NCI-H446 (cell line): ENCODE measurements at regions not wholly inside any gene's neighbourhood (a gene's known extent, or its start where the extent isn't known, plus 50 kb on each side); places are given as distances from the start of the nearest gene placed in this dataset.

Source experiments
- DNase-seq, 2 experiments: peaks; one replicate each; lab custom pipeline; 2025; lab: John Stamatoyannopoulos, UW

DNA sequence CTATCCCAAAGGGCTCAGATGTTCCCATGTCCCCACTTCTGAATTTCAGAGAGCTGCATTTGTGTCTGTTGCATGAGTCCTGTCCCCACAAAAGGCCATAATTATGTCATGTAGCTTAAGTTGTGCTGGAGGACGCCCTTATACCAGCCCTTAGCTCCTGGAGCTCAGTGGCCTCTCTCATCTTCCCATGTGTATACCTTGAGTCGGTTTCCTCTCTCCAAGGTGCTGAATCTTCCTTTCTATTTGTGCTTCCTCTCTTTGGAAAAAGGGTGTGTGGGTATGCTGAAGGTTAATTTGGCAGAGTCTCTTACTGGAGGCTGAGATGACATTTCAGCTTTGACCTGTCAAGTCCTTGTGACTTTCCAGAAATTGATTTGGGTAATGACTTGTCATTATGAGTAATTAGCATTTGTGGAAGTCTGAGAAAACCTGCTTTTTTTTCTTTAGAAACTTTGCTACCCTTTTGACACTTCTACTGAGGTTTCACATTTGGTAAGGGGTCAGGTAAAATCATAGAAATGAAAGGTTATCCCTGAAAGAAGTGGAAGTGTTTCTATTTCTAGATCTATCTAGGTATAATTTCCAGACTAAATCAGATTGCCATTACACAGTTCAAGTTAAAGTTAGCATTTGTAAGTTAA is 185.4 kb downstream of the ABCC12 start:
- no peak for DNase-seq

DNA sequence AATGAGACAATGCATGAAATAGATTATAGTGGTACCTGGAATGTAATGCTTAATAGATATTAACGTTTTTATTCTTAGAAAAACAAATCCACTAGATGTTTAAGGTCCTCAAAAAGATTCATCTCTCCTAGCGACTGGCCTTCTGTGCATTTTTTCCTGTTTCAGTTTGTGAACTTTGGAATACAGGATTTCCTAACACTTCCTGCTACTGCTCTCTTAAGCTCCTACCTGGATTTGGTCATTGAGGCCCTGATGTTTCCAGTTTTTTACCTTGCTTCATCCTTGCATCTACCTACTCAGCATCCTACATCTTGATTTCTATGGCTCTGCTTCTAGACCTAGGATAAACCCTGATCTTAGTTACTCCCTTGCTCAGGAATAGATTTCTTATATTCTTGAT is 188.4 kb downstream of the ABCC12 start:
- DNase-seq = no peak

DNA sequence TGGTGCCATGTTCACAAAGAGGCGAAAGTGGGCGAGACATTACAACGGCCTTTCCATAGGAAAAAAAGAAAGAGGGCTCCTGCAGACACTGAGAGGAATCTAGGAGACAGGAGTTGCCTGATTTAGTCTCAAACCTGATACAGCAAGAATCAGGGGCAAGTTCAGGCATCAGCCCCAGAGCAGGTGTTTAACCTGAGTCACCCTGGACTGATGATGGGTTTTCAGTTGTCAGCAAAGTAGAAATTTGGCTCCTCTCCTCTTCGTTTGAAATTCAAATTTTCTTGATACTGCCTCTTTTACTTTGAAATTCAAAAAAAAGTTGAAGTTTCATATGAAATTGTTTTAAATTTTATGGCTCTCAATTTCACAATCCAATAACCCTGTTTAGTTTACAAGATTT is 189.5 kb downstream of the ABCC12 start:
- no peak for DNase-seq

DNA sequence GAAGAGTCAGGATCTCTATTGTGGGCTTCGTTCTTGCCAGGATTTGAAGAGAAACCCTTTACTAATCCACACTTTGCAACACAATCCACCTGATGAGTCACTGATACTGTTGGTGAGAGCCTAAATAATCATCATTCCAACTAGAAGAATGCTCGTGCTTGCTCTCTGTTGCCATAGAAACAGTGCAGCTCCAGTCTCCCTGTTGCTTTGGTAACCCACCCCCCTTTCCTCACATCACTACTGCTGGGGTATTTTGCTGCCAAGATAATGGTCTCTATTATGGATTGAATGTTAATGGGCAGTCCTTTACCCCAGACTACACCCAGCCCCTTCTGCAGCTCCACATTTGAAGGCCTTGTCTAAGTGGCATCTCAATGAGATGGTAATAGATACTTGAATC is 190.4 kb downstream of the ABCC12 start:
- DNase-seq = no peak

DNA sequence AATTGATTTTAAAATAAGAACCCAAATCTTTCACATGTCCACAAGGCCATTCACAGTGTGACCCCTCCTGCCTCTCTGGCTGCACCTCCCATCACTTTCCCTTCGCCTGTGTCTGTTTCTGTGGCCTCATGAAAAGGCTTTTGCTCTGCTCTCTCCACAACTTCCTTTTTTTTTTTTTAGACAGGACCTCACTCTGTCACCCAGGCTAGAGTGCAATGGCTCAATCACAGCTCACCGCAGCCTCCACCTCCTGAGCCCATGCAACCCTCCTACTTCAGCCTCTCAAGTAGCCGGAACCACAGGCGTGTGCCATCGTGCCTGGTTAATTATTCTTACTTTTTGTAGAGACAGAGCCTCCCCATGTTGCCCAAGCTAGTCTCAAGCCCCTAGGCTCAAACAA is 197.1 kb downstream of the ABCC12 start:
- DNase-seq = no peak

DNA sequence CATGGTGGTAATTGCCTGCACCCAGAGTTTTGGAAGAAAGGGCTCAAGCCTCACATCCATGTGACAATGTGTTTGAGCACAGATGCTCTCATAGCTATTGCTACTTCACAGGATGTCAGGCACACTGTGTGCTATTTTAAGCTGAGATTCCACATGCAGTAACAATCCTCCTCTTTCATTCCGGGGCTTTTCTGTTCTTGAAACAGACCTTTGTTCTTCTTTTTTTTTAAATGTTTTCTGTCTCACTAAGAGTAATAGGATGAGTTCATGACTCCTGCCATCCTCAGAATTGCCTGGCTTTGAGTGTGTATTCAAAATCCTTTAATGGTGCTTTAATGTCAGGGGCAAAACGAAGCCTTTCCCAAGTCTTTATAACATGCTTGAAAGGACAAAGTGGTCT is 198.9 kb downstream of the ABCC12 start:
- no peak for DNase-seq

DNA sequence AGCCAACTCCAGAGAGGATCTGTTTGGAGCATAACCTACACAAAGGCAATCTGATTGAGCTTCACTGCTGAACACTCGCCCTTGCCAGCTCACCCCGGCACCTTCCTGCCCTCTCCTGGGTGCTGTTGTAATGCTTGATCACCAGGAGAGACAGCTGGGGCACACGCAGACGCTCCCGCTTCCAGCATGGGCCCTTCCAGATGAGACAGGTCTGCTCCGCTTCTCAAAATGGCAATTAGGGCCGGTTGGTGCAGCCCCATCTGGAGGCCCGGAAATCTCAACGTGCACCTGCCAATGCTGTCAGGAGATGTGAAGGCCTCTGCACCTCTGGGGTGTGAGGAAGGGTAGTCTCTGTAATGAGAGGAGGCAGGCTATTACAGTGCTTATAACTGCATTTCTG is 206.1 kb downstream of the ABCC12 start:
- no peak for DNase-seq

DNA sequence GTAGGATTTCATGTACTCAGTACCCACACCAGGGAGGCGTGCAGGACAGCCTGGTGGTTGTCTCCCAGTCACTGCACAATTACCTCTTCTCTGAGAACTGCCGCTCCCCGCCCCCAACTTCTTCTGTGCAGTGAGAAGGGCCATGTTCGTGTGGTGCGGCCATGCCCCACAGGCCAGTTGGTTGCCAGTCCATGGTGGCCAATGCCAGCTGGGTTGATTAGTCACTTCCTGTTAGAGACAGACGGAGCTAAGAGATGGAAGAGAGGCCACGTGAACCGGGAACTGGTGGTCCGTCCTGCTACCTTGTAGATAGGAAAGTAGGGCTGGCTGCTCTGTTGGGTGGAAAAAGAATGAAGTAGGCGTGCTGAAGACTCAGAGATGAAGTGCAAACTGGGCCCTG is 206.5 kb downstream of the ABCC12 start:
- no peak for DNase-seq

DNA sequence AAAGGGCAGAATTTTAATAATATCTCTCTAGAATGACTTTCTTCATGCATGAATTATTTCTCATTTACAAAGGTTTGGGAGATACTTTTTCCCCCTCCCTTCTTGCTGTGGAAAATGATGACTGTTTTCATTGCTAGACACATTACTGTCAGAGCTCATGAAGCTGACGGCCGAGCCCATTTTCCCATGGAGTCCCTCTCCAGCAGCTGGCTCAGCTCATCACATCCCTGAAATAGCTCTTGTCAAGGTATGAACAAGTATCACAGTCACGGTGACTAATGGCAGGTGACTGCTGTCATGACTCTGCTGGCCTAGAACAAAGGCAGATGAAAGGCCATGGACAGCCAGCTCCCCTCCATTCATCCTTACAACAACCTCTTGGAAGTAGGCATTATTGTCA is 208.1 kb downstream of the ABCC12 start:
- DNase-seq = no peak

DNA sequence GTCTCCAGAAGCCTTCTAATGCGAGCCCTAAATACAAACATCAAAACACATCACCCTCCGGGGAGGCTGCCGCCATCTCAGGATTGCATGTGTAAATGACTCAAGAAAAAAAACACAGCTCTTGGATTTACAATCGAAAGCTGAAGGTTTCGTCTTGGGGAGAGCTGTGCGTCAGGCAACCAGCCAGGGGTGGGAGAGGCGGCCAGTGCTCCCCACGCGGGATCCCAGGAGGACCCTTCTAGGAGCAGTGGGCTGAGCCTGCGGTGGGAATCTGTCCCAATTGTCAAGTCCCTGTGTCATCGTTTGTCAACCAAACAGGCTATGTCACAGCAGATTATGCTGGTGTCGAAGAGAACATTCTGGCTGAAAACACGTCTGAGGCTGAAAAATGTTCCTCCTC is 209.7 kb downstream of the ABCC12 start:
- no peak for DNase-seq

DNA sequence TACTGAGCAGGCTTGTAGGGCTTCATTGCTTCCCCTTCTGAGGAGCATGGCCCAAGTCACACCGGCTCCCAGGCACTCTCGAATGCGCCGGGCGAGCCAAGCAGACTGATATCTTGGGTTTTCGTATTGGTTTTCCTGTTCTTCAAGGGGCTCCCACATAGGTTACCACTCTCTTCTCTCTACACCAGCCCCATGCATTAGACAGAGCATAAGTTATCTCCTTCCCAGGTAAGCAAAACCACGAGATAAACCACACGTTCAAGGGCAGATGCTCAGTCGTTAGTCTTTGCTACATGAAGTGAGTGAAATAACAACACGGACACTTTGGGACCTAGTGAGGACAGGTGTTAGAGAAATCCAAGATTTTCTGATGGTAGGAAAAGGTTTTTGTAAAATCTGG is 211.2 kb downstream of the ABCC12 start:
- DNase-seq = no peak

DNA sequence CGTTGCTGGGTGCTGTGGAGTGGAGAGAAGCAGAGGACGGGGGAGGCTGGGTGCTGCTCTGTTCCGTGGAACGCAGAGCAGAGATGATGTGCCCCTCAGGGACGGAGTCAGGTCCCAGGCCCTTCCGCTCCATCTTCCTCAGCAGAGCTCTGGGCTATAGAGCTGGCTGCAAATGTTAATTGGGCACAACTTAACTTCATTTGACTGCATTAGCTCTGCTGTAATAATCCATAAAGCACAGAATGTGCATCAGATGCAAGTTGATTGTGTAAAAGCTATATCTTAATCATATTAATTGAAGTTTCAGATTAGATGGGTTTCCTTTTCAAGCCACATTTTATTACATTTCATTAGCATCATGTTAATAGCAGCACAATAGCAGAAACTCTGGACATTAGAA is 212.6 kb downstream of the ABCC12 start:
- DNase-seq = no peak

DNA sequence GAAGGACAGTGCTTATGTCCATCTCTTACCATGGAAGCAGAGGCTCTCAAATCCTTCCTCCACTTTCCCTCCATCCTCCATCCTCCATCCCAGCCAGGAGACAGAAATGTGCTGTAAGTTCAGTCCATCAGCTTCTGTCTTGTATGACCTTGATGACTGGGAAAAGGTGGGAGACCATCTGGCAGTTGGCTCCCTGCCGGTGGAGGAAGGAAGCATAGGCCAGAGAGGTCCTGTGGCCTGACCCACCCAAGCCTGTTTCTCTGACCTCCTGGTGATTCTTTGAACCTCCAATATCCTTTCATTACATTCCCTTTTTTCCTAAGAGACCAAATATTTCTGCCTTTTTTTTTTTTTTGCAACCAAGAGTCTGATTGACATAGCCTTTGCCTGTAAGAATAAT is 215.3 kb downstream of the ABCC12 start:
- DNase-seq = no peak

DNA sequence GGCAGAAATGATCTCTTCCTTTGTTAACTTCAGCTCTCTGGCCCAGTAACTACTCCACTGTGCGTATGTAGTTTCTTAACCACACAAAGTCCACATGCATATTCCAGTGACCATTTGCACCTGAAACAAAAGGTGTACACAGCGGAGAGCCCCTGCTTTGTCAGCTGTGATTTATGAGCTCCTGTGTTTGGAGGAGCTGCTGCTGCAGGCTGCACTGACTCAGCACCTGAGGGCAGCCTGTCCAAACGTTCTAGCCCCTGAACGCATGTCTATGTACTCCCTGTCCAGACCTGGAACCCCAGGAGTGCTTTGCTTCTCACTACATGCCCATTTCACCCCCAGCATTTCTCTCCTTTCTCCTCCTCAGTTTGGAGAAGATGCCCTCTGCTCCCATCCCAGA is 216.1 kb downstream of the ABCC12 start:
- no peak for DNase-seq

DNA sequence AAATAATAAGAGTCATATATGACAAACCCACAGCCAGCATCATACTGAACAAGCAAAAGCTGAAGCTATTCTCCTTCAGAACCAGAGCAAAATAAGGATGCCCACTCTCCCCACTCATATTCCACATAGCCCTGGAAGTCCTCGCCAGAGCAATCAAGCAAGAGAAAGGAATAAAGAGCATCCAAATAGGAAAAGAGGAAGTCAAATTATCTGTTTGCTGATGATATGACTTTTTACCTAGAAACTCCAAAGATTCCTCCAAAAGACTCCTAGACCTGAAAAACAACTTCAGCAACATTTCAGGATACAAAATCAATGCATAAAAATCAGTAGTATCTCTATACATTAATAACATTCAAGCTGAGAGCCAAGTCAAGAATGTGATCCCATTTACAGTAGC is 217.5 kb downstream of the ABCC12 start:
- no peak for DNase-seq

DNA sequence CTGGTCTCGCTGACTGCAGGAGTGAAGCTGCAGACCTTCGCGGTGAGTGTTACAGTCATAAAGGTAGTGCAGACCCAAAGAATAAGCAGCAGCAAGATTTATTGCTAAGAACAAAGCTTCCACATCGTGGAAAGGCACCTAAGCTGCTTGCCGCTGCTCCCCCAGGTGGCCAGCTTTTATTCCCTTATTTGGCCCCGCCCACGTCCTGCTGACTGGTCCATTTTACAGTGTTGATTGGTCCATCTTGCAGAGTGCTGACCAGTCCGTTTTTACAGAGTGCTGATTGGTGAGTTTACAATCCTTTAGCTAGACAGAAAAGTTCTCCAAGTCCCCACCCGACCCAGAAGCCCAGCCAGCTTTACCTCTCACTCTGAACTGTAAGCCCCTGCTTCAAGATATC is 227.8 kb downstream of the ABCC12 start:
- no peak for DNase-seq

DNA sequence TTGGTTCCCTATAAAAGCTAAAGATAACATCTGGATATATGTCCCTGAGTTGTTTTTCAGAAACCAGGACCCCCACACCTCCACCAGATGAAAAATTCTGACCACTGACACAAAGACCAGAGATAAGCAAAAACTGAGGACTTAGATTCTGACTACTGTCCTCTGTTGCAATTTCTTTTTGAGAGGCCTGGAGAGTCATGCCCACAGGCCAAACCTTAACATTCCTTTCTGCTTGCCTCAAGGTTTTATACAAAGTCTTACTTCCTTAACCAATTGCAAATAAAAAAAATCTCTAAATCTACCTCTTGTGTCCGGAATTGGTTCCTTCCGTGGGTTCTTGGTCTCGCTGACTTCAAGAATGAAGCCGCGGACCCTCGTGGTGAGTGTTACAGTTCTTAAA is 228.5 kb downstream of the ABCC12 start:
- DNase-seq = no peak

DNA sequence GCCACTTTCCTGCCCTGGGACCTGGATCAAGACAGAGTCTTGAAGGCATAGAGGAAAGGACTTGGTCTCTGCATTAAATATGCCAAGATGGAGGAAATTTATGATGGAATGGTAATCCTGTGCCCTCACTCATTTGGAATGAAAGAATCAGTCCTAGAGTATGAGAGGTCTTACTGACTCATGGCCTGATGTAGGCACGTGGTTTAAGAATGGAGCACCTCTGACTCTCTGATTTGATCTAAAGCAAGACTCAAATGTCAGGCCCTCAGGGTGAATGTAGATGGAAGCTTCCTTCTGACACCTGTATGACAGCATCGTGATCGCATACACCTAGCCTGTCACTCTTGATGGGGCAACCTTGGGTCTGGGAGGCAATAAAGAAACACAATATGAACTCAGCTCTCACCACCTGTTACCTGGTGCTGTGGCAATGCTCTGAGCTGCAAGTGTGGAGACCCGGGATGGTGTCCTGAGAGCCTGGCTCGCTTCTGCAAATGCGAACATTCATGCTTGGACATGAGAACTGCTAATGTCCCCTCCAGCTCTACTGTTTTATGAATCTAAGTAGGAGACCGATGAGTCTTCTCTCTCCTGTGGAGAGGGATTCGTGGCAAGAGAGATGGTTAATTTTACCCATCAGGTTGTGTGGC is 229.9 kb downstream of the ABCC12 start:
- DNase-seq = no peak

DNA sequence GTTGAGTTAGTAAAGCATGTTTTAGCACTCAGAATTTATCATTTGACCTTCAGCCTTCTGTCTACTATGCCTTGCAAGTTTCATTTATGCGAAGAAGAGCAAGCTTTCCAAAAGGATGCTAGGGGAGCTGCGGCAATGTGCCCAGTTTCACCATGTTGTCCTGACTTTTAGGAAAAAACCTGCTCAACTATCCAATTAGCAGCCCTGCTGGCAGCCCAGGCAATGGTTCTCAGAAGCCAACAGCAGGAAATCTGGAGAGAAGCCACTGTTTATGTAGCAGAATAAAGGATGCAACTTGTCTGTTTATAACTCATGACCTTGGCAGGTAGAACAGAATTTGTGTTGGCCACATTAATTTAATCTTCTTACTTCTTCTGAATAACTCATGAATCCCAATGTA is 230.8 kb downstream of the ABCC12 start:
- DNase-seq = peak; percentile 61 to 77

DNA sequence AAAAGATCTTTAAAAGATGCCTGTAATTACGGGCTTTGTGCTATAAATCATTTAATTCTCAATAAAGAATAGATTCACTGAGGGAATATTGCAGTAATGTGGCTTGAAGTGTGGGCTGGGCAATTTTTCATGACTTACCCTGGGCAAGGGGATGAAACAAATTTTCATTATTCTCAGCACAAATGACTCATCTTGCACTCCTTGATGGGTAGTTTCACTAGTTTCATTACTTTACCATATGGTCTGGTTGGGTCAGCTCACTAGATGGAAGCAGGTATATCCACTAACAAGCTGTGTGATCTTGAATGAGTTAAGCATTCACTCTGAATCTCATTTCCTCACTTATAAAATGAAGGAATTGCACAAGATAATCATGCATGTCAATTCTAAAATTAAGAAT is 234.3 kb downstream of the ABCC12 start:
- no peak for DNase-seq

DNA sequence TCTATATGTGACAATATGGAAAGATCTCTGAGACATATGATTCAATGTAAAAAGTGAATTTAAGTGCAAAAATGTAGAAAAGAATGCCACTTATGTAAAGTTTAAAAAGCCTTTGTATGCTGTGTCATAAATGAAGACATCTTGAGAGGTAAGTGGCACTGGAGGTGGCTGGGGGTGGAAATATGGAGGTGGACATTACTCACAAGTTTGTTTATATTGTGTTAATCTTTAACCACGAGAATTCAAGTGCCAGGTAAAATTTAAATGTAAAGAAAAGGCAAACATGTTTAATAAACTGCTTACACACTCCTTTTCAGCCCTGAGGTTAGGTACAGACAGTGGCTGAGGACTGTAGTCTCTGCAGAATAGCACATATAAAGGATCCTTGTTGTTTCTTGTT is 235.1 kb downstream of the ABCC12 start:
- no peak for DNase-seq

DNA sequence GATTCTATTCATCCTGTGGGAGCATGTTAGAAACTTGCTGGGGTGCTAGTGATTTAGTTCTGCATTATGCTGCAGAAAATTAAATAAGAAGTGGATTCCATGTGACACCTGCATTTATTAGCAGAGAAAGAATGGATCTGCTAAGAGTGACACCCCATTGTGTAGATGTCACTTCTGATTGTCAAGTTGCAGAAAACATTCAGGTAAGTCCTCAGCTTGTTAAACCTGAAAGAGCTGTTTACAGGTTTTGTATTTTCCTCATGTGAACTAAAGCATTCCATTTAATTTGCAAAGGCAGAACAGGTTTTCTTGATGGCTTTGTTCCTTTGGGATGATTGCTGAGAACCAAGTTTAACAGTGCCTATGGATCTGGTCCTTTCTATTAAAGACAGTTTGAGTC is 238.7 kb downstream of the ABCC12 start:
- no peak for DNase-seq

DNA sequence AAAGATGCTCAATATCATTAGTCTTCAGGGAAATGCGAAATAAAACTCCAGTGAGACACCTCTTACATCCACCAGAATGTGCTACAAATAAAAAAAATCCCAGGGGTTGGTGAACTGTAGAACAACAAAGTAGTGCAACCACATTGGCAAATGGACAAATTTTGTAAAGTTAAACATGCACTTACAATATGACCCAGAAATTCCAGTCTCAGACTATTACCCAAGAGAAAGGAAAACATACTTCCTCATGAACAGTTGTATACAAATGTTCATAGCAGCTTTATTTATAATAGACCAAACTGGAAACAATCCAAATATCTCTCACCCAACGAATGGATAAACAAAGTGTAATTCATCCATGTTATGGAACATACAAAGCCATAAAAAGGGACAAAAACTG is 239.5 kb downstream of the ABCC12 start:
- no peak for DNase-seq

DNA sequence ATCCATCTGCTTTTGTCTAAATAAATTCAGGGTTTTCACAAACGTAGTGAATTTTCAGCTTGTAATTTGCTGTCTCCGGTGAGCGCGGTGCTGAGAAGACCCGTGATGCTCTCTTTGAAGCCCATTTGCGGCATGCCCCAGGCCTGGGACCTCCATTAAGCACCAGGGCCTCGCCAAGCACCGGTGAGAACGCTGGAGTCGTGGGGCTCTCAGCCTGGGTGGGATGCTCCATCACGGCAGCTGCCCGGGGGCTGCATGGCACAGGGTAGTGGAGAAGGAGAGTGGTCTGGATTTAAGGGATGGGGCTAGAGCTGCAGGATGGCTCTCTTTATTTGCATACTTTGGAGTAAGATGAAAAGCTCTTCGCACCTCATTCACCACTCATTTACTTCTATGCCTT is 248.7 kb downstream of the ABCC12 start:
- DNase-seq = no peak
